Kidney (tissue), 13 donors: ENCODE measurements at regions not wholly inside any gene's neighbourhood (a gene's known extent, or its start where the extent isn't known, plus 50 kb on each side); places are given as distances from the start of the nearest gene placed in this dataset.

Source experiments
- DNase-seq, 5 donors: peaks; one replicate each; pipeline ENCODE4 v3.0.0-alpha.2; 2013 to 2020
- FAIRE-seq: peaks from 2 replicates; lab custom pipeline; 2012; peaks lifted over from hg19 to GRCh38; lab: Jason Lieb, UNC
- H3K27ac ChIP-seq, 2 donors: one replicate each; pipeline ENCODE4 v1.7.0; 2013; ENCODE audit warnings: low read depth in 2 of 2, low read length in 2 of 2, inconsistent platforms in 1 of 2
- H3K27me3 ChIP-seq: one replicate; pipeline ENCODE4 v1.7.1; 2013; ENCODE audit warnings: low read length, inconsistent platforms; ENCODE audit not compliant: control insufficient read depth, insufficient read depth
- H3K36me3 ChIP-seq, 3 donors: one replicate each; pipeline versions ENCODE4 v1.7.0 to v1.7.1; 2013; ENCODE audit warnings: low read length in 3 of 3, control low read depth in 1 of 3, inconsistent platforms in 1 of 3; ENCODE audit not compliant: insufficient read depth in 3 of 3, control insufficient read depth in 2 of 3
- H3K4me1 ChIP-seq, 3 donors: one replicate each; pipeline versions ENCODE4 v1.7.0 to v1.7.1; 2013; ENCODE audit warnings: low read length in 3 of 3, inconsistent platforms in 1 of 3, low read depth in 1 of 3; ENCODE audit not compliant: control insufficient read depth in 2 of 3, insufficient read depth in 2 of 3
- H3K4me3 ChIP-seq, 3 donors: one replicate each; pipeline versions ENCODE4 v1.7.0 to v1.8.1; 2013; ENCODE audit warnings: low read length in 3 of 3, control low read depth in 1 of 3, inconsistent platforms in 1 of 3
- H3K9ac ChIP-seq, 3 donors: one replicate each; pipeline versions ENCODE4 v1.7.0 to v1.7.1; 2013; ENCODE audit warnings: low read length in 3 of 3, control low read depth in 1 of 3, inconsistent platforms in 1 of 3
- H3K9me3 ChIP-seq, 3 donors: one replicate each; pipeline versions ENCODE4 v1.7.0 to v1.7.1; 2013; ENCODE audit warnings: low read length in 3 of 3, control low read depth in 1 of 3, inconsistent platforms in 1 of 3; ENCODE audit not compliant: control insufficient read depth in 2 of 3, insufficient read depth in 1 of 3
- CTCF ChIP-seq: IDR thresholded peaks from 3 replicates; pipeline ENCODE4 v1.5.1; 2012; ENCODE audit warnings: mild to moderate bottlenecking, moderate library complexity, borderline replicate concordance; ENCODE audit not compliant: insufficient read depth; ENCODE audit errors: extremely low read depth
- intact Hi-C: fragments of 100-400 bp; cut with DNase I; formaldehyde crosslinking; loops from one replicate; pipeline ENCODE4 v1.11.1; 2022
- donor health status: control.
- donor health status: control.
- donor health status: control.
- donor health status: control.
- donor health status: control.
- donor health status: DM: yes; HTN: yes; CAD: no.
- donor health status: Normal renal cell carcinoma (clear cell type).

DNA sequence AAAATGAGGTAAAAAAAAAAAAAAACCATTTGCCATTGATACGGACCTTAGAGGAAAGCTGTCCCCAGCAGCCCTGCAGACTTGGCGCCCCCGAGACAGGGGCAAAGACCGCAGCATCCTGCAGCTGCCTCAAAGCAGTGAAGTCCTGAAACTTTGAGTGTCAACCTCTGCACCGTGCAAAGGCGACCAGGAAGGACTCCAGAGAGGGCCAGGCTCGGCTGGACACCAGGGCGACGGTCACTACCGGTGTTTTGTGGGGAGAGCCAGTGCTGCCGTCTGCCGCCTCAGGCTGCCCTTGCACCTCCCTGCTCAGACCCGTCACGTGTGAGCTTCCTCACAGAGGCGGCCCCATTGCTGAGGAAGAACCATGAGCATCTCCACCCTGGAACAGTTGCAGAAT, 146.7 kb upstream of the SPACA7 start:
- Histone ChIP-seq H3K27me3 (no peaks in the 10 kb centered on the region), H3K9ac (no peak overlapping the region), H3K27ac (no peak overlapping the region), H3K4me1 (no peaks in the 10 kb centered on the region), H3K36me3 (no peaks in the 10 kb centered on the region), H3K4me3 (no peak overlapping the region), H3K9me3 (no peaks in the 10 kb centered on the region)
- DNase-seq: peak in 1 of 5 donors; percentile 16
- intact Hi-C loops: no loop called here
- no peak for FAIRE-seq
- TF ChIP-seq CTCF: no peak

GRCh38 chr13:112229992-112230872, 145.9 kb upstream of the SPACA7 start:
- no peaks in the 10 kb centered on the region for H3K4me1 ChIP-seq
- no peak overlapping the region for H3K4me3 ChIP-seq
- peak in 2 of 5 donors; percentile 9 to 13 for DNase-seq
- TF ChIP-seq CTCF: no peak
- intact Hi-C loops: no loop called here
- no peak overlapping the region for H3K9ac ChIP-seq
- FAIRE-seq: no peak
- H3K9me3 ChIP-seq: no peaks in the 10 kb centered on the region
- H3K27me3 ChIP-seq: no peaks in the 10 kb centered on the region
- no peaks in the 10 kb centered on the region for H3K36me3 ChIP-seq
- H3K27ac ChIP-seq: no peak overlapping the region

DNA sequence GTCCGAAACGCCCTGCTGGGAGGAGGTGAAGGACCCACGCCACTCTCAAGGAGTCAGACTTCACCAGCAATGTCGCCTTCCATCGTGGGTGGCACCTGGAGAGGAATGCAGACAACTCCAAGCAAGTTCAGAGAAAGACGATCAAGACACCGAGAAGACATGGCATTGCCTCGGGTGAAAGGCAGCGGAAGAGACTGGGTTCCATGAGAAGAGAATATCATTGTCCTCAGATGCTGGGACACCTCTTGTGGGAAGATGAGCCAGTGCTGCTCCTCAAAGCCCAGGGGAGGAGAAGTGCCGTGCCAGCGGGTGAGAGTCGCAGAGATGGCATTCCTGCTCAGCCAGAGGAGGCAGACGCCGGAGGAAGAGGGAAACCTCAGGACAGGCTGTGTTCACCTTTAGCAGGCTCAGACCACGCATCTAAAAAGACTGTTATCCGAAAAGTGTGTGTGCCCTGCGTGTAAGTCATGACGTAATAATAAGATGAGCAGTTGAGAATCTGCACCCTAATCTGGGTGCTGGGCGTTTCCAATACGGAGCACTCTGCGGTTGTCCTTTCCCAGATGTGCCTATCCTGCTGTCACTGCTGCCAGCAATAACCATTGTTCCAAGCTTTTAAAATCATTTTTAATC, 144.6 kb upstream of the SPACA7 start:
- peak in 1 of 5 donors; percentile 7 for DNase-seq
- Histone ChIP-seq H3K4me3 (no peak overlapping the region), H3K27ac (no peak overlapping the region), H3K36me3 (no peaks in the 10 kb centered on the region), H3K27me3 (no peaks in the 10 kb centered on the region), H3K9ac (no peak overlapping the region), H3K4me1 (no peaks in the 10 kb centered on the region), H3K9me3 (peaks cover 0 to 3% (median 0%) of the 10 kb centered on the region in 3 donors)
- intact Hi-C loops: no loop called here
- FAIRE-seq: no peak
- TF ChIP-seq CTCF: no peak
